Stomach (tissue), 8 donors: ENCODE measurements at regions not wholly inside any gene's neighbourhood (a gene's known extent, or its start where the extent isn't known, plus 50 kb on each side); places are given as distances from the start of the nearest gene placed in this dataset.

Experiments used
- DNase-seq, 2 donors: peaks; one replicate each; pipeline versions ENCODE4 v3.0.0 to v3.0.0-alpha.2; 2013 to 2019
- H3K27ac ChIP-seq, 5 donors: fragments of 200-600 bp in 4 of 5; sonication (generic) in 4 of 5; one replicate each; pipeline ENCODE4 v1.5.1; 2013 to 2019; ENCODE audit warnings: mild to moderate bottlenecking in 1 of 5, moderate library complexity in 1 of 5
- H3K27me3 ChIP-seq, 3 donors: fragments of 200-600 bp; sonication (generic); one replicate each; pipeline ENCODE4 v1.5.1; 2017 to 2019; ENCODE audit warnings: mixed run types in 1 of 3
- H3K36me3 ChIP-seq, 4 donors: fragments of 200-600 bp; sonication (generic); 1 replicate in 3 of 4; 2 replicates in 1 of 4; pipeline ENCODE4 v1.5.1; 2016 to 2019
- H3K4me1 ChIP-seq, 4 donors: fragments of 200-600 bp; sonication (generic); one replicate each; pipeline ENCODE4 v1.5.1; 2016 to 2019
- H3K4me3 ChIP-seq, 4 donors: fragments of 200-600 bp; sonication (generic) in 3 of 4; one replicate each; pipeline ENCODE4 v1.5.1; 2016 to 2019; ENCODE audit warnings: mild to moderate bottlenecking in 1 of 4
- H3K9me3 ChIP-seq, 4 donors: fragments of 200-600 bp; sonication (generic); one replicate each; pipeline ENCODE4 v1.5.1; 2016 to 2019
- EP300 ChIP-seq: sonication (generic); formaldehyde crosslinking; IDR thresholded peaks from one replicate; pipeline ENCODE4 v1.6.1; 2017; ENCODE audit warnings: antibody characterized with exemption
- POLR2A ChIP-seq, 4 donors: fragments of 450-650 bp; IDR thresholded peaks; one replicate each; pipeline ENCODE4 v1.6.1; 2016; ENCODE audit warnings: antibody characterized with exemption in 4 of 4, control low read depth in 2 of 4, mild to moderate bottlenecking in 1 of 4, moderate library complexity in 1 of 4
- POLR2AphosphoS5 ChIP-seq, 3 donors: sonication (generic); formaldehyde crosslinking; IDR thresholded peaks; one replicate each; pipeline ENCODE4 v1.6.1; 2016; ENCODE audit warnings: antibody characterized with exemption in 3 of 3
- WGBS, 5 donors: extraction: QIAGEN DNeasy Blood & Tissue Kit in 3 of 5; methylation state at CpG; one replicate each; pipeline versions ENCODE4 v1.1.5 to v1.1.7; 2013 to 2018; 5-methylcytosine and 5-hydroxymethylcytosine counted together
- intact Hi-C: fragments of 100-400 bp; cut with DNase I; formaldehyde crosslinking; loops from one replicate; pipeline ENCODE4 v1.15.1; 2023; ENCODE audit warnings: low total_unique reads
- TF ChIP-seq, protein P1 (sequence below), 7 experiments: fragments of 450-650 bp in 4 of 7; fragments of 200-600 bp in 3 of 7; sonication (generic) in 3 of 7; IDR thresholded peaks; one replicate each; pipeline ENCODE4 v1.5.1; 2016 to 2019; ENCODE audit warnings: antibody characterized with exemption in 7 of 7, control low read depth in 2 of 7, mild to moderate bottlenecking in 1 of 7
- donor health status: healthy with polysubstance abuse.
- donor health status: Bipolar disorder and iron deficiency.
- donor health status: healthy.

DNA sequence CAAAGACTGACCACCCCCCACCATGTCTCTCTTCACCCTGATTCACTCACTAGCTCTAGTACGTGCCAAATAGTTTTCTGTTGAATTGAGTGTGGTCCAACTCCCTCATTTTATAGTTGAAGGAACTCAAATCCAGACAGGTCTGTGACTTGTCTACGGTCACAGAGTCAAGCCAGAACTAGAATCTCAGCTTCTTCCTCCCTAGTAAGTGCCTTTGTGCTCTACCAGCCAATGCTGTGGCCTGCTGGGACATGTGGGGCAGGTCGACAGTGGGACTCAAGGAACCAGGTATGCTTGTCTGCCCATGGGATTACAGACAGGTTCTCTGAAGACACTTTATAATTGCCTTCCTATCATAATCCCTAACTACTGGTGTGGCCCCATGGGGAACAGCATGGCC is 108.6 kb upstream of the CPEB2 start:
- Histone ChIP-seq H3K27ac (no peak overlapping the region), H3K4me1 (peaks cover 0 to 8% (median 3%) of the 10 kb centered on the region in 4 donors), H3K4me3 (no peak overlapping the region), H3K36me3 (no peaks in the 10 kb centered on the region), H3K27me3 (no peaks in the 10 kb centered on the region), H3K9me3 (no peaks in the 10 kb centered on the region)
- DNase-seq, result no peak
- intact Hi-C loops, result no loop called here
- WGBS, 5 donors, result 68 to 85% (median 77%) methylated on average over 3 of the region's 3 CpGs
- TF ChIP-seq, protein P1, sequence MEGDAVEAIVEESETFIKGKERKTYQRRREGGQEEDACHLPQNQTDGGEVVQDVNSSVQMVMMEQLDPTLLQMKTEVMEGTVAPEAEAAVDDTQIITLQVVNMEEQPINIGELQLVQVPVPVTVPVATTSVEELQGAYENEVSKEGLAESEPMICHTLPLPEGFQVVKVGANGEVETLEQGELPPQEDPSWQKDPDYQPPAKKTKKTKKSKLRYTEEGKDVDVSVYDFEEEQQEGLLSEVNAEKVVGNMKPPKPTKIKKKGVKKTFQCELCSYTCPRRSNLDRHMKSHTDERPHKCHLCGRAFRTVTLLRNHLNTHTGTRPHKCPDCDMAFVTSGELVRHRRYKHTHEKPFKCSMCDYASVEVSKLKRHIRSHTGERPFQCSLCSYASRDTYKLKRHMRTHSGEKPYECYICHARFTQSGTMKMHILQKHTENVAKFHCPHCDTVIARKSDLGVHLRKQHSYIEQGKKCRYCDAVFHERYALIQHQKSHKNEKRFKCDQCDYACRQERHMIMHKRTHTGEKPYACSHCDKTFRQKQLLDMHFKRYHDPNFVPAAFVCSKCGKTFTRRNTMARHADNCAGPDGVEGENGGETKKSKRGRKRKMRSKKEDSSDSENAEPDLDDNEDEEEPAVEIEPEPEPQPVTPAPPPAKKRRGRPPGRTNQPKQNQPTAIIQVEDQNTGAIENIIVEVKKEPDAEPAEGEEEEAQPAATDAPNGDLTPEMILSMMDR (IDR thresholded peaks at IDR 0.05), result no peak
- TF ChIP-seq POLR2A (IDR thresholded peaks at IDR 0.05) (no peak), EP300 (no peak), POLR2AphosphoS5 (IDR thresholded peaks at IDR 0.05) (no peak)

DNA sequence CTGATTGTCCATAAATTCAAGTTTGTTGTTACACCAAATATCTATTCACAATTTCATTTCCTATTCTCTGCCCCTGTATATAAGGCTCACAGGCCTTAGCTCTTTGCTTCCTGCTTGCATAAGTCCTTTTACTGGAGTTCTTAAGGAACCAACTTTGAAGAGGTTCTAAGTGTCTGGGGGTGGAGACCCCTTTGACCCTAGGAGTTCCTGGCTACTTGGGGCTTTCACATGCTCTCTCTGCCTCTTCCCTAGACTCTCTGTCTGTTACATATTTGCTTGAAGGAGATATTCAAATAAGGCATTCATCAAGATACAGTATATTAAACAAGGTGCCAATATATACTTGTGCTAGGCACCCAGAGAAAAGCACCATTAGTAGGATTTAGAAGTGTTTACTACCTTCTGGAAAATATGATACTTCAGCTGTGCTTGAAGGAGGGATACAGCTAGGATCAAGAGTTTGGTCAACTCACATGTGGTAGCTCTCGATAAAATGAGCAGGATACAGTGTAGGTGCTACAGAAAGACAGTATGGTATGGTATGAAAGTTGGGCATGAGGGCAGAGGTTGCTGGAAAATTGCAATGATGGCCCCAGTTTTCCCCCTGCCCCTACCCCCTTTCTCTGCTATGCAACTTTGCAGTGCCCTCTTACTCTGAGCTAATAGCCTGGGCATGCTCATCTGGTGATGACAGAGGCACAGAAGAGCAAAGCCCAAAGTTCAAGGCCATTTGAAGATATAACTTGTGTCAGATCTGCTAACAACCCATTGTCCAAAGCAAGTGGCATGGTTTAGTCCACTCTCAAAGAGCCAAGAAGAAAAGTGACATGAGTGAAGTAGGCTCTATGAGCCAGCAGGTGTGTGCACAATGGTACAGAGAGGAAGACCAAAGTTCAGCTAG is 107.6 kb upstream of the CPEB2 start:
- Histone ChIP-seq H3K4me1 (peaks cover 0 to 8% (median 3%) of the 10 kb centered on the region in 4 donors), H3K27me3 (no peaks in the 10 kb centered on the region), H3K4me3 (no peak overlapping the region), H3K36me3 (no peaks in the 10 kb centered on the region), H3K9me3 (no peaks in the 10 kb centered on the region), H3K27ac (no peak overlapping the region)
- intact Hi-C loops, result no loop called here
- TF ChIP-seq POLR2AphosphoS5 (IDR thresholded peaks at IDR 0.05), result no peak
- no peak for TF ChIP-seq POLR2A (IDR thresholded peaks at IDR 0.05)
- TF ChIP-seq EP300, result no peak
- TF ChIP-seq, protein P1 (IDR thresholded peaks at IDR 0.05), result no peak
- WGBS, 5 donors, result 86 to 100% (median 92%) methylated on average over 1 of the region's 1 CpG
- DNase-seq, result no peak

DNA sequence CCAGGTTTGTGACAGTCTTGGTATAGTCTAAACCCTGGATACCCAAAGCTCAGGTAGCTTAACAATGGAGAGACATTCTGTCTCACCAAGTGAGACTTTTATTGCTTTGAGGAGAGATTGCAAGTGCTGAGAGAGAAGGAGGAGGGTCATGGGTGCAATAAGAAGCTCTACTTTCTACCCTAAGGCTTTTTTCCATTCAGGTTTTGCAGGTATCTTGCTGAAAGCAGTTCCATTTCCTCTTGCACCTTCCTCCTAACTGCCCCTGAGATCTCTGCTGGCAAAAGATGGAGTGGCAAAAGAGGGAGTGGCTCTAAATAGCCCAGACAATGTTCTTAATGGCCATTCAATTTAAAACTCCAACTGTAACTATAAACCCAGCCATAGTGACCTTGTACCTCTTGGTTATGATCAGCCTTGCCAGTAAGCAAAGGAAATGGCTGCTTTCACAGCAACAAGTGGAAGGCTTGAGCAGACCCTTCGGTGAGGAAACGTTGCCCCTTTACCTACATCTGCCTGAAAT is 105.6 kb upstream of the CPEB2 start:
- Histone ChIP-seq H3K4me1 (peaks cover 0 to 8% (median 3%) of the 10 kb centered on the region in 4 donors), H3K4me3 (no peak overlapping the region), H3K27ac (no peak overlapping the region), H3K9me3 (no peaks in the 10 kb centered on the region), H3K27me3 (no peaks in the 10 kb centered on the region), H3K36me3 (no peaks in the 10 kb centered on the region)
- intact Hi-C loops, result no loop called here
- WGBS, 5 donors, result 93 to 97% (median 94%) methylated on average over 2 of the region's 2 CpGs
- no peak for TF ChIP-seq POLR2AphosphoS5 (IDR thresholded peaks at IDR 0.05)
- no peak for TF ChIP-seq POLR2A (IDR thresholded peaks at IDR 0.05)
- no peak for TF ChIP-seq EP300
- TF ChIP-seq, protein P1 (IDR thresholded peaks at IDR 0.05), result no peak
- no peak for DNase-seq

DNA sequence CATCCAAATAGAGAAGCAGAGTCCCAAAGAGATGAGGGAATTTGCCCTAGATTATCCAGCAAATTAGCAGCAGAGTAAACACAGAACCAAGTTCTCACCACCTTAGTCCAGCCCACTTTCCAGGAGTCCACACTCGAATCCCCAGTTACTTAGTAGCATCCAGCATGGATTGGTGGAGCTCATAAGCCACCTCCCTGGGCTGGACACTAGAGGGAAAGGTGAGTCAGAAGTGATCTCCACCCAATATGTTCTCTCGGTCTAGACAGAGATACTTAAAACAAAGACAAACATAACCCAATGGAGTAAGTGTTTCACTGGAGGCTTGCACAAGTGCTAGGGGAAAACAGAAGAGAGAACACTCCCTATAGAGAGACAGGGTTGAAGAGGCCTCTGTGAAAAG is 105.1 kb upstream of the CPEB2 start:
- H3K36me3 ChIP-seq, result no peaks in the 10 kb centered on the region
- intact Hi-C loops, result no loop called here
- WGBS, 5 donors, result 42 to 71% (median 56%) methylated on average over 2 of the region's 2 CpGs
- TF ChIP-seq EP300 (no peak), POLR2A (IDR thresholded peaks at IDR 0.05) (no peak), POLR2AphosphoS5 (IDR thresholded peaks at IDR 0.05) (no peak)
- TF ChIP-seq, protein P1 (IDR thresholded peaks at IDR 0.05), result no peak
- H3K27me3 ChIP-seq, result no peaks in the 10 kb centered on the region
- no peak for DNase-seq
- no peak overlapping the region for H3K4me3 ChIP-seq
- no peaks in the 10 kb centered on the region for H3K9me3 ChIP-seq
- no peak overlapping the region for H3K27ac ChIP-seq
- peaks cover 0 to 8% (median 3%) of the 10 kb centered on the region in 4 donors for H3K4me1 ChIP-seq
